GM19351 (cell line): ENCODE measurements at regions not wholly inside any gene's neighbourhood (a gene's known extent, or its start where the extent isn't known, plus 50 kb on each side); places are given as distances from the start of the nearest gene placed in this dataset.
"Not testable (repeated sequence)": the region's sequence is repeated elsewhere in the genome, so short reads cannot be mapped to it uniquely, and the experiment has no call there.

Experiments
- ATAC-seq: cut with Tn5 transposase; IDR thresholded peaks from one replicate; pipeline ENCODE4 v1.9.1; 2021; ENCODE audit warnings: mild to moderate bottlenecking, moderate library complexity; ENCODE audit not compliant: unreplicated experiment

DNA sequence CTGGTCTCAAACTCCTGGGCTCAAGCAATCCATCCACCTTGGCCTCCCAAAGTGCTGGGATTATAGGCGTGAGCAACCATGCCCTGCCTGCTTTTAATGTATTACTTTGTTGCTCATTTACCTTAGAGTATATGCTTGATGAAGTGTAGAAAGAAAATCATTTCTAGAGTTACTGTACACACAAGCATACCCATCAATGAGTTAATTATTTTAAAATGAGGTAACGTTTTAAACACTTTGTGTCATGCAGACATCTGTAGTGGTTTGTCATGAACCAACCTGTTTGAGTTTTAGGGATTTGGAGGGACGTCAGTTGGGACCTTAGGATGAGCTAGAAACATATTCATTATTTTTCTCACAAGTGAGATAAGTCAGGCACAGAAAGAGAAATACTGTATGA lies 332.4 kb upstream of the IGF1R start:
- no peak for ATAC-seq

DNA sequence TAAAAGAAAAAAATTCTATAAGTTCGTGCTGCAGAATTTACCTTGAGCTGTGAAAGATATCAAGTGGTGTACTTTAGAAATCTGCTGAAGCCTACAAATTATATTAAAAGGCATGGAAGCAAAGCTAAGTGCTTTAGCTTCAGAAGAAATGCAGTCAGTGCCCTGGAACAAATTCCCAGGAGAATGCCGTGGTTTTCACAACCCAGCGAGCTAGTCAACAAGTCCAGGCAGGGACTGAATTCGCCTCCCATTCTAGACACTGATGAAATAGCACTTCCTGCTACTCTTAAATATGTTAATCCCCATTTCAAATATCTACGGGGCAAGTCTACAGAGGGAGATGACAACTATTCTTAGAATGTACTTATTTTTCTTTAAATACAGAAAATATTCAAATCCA lies 326.4 kb upstream of the IGF1R start:
- no peak for ATAC-seq

DNA sequence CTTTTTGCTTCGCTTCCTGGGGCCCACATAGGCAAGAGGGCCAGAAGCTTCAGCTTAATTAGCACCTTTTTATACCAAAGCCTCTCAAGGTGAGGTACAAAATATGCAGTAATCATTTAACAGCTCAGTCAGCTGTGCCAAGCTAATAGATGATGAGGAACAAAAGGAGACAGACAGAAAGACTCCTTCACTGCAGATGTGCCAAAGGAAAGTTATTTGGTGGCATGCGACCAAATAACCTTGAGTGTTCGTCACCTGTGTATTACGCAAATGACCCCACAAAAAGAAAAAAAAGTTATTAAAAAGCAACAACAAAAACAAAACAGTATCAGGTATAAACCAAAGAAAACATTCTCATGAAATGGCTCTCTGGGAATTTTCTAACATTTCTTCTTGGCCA lies 325.8 kb upstream of the IGF1R start:
- ATAC-seq = no peak

DNA sequence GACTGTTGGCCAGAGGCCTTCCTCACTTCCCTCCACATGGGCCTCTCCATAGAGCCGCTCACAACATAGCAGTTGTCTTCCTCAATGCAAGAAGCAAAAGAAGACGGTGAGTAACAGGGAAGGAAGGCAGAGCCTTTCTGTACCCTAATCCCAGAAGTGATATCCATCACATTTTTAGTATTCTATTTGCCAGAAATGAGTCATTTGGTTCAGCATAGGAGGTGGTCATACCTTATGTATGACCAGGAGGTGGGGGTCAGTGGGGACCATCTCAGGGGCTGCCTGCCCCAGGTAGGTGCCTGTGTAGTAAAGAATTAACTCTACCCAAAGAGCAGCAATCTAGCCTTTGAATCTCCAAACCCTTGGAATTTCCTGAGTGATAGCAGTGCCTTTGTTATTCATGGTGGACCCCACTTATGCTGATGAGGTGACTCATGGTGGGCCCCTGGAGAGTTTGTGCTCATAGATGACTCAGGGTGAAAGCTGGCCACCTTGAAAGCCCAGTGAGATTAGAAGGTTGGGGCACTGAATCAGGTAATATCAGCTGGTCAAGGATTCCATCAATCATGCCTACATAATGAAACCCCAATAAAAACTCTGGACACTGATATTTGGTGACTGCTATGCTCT lies 323.9 kb upstream of the IGF1R start:
- no peak for ATAC-seq

DNA sequence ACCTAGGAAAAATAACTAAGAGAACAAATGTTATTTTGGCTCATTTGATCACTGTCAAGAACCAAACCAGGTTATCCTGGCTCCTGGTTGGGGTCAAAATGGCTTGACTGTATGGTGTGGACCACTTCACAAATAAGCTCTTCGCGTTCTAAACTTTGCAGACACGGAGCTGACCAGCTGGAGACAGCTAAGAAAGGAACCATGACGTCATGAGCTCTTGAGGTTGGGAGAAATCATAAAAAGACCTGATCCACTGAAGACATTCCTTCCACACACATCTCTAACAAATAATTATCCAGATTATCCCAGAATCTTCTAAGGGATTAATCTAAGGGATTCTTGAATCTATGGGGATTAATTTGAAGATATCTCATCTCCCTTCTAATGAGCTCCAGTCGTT lies 321.5 kb upstream of the IGF1R start:
- no peak for ATAC-seq

DNA sequence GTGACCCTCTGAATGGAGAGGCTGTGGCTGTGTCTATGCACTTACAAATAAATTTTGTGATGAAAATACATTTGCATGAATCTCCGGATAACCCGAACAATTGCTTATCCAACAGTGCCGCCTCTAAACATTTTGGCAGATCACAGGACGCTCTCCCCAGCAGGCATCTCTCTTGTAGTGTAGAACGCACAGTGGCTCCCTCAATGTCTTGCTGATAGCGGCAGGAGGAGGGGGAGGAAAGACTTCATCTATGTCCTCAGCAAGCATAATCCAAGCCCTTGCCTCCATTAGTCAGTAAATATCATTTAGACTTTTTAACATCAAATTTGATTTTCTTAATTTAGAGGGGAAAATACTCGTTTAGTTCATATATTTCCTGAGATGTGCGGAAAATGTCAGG lies 318.1 kb upstream of the IGF1R start:
- no peak for ATAC-seq

DNA sequence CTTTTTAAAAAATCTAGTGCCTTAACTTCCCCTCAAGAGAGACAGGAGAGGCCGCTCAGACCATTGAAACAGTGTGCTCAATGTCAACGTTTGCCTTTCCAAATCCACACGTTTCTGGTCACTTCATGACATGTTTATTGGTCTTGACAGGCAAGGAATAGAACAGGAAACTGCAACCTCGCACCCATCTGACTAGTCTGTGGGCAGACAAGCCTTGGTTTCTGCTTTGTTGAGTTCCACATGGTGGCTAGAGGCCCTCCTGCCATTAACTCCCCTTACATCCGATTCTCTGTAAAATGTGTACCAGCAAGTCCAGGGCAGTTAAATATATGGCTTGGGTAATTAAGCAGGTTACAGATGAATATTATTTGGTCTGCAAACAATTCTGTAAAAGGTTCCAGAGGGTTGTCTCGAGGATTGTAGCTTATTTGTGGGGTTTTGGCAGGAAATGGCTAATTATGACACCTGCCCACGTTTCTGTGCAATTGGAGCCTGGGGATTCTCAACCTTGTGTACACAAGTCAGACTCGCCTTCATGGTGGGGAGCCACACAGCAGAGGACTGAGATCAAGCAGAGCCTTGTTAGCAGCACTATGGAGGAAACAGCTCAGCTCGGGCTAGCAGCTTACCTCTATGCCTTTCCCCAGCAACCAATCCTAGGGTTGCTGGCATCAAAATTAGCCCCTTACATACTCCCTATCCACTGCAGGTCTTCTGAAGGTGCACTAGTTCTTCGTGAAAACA lies 317.5 kb upstream of the IGF1R start:
- ATAC-seq = no peak

DNA sequence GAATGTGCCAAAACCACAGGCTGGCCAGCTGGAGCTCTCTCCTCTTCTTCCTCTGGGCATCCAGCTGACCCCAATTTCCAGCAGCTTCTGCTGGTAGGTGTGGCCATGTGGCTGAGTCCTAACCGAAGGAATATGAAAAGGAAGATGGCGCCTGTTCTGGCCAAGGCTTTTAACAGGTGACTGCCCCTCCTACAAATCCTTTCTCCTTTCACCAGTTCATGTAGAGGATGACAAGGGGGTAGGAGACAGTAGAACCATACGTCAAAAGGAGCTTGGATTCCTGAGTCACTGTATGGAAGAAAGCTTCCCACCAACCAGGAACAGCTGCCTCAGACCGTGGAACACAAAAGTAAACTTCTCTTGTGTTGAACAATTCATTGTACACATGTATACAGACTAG lies 316.7 kb upstream of the IGF1R start:
- no peak for ATAC-seq

DNA sequence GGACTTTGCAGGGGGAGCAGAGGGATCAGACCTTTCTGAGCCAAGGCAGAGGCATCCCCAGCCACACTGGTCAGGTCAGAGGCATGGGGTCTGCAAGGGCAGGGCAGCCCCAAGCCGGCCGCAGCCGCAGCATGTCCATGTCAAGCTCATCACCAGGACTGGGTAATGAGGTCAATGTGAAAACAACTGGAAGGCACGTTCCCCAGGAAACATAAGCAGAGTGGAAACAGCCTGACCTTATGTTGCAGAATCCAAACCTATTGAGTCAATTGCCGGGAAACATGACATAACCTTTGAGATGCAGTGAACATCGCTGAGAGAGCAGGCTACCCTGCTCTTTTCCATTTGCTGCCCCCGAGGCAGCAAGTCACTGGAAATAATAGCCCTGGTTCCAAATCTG lies 315.1 kb upstream of the IGF1R start:
- ATAC-seq = no peak

DNA sequence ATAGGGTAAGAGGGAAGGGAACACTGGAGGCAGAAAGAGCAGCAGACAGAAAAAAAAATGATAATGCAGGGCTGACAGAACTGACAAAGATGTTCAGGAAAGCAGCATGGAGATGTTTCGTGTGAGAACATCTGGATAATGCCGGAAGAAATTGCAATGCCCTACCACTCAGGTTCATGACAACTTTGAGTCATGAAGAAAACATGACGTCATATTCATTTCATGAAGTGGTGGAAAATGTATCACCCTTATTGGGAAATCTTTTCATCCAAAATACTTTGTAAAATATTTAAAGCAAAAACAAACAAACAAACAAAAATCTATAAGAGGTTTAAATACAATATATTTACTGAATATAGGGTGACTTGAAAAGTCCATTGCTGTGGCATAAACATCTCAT lies 305.4 kb upstream of the IGF1R start:
- ATAC-seq = no peak

DNA sequence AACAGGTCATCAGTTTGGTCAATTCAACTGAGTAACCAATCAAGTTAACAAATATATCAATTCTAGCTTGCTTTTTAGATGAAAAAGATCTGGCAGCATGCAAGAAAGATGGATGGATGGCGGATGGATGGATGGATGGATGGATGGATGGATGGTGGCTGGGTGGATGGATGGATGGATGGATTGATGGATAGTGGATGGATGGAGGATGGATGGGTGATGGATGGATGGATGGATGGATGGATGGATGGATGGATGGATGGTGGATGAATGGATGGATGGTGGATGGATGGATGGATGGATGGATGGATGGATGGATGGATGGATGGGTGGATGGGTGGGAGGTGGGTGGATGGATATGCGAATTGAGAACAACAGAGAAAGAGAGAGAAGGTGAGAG lies 303.7 kb upstream of the IGF1R start:
- no peak for ATAC-seq

DNA sequence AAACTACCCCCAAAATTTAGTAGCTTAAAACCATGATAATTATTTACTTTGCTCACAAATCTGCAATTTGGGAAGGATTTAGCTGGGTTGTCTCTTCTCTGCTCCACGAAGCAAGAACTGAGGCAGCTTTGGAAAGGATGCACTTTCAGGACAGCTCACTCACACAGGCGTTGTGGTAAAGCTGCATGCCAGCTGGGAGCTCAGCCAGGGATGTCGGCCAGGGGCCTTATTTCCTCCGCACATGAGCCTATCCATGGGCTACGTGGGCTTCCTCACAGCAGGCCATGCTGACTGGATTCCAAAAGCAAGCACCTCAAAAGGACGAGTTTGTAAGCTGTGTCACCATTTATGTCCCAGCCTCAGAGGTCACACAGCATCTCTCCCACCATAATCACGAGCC lies 301.3 kb upstream of the IGF1R start:
- ATAC-seq = no peak

DNA sequence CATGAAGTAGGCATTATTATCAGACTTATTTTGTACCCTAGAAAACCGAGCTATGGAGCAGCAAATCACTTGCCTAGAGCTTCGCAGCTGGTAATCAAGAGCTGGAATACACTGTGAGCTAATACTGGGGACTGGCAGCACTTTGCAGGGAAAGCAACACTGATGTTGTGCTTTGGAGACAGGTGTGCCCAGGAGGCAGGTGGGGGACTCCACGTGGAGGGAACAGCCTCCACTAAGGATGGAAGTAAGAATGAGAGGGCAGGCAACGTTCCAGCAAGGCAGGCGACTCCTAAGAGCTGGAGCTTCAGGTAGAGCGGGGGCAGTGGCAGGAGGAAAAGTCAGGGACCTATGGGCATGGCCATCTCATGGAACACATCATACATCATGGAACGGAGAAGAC lies 300.5 kb upstream of the IGF1R start:
- ATAC-seq = no peak

DNA sequence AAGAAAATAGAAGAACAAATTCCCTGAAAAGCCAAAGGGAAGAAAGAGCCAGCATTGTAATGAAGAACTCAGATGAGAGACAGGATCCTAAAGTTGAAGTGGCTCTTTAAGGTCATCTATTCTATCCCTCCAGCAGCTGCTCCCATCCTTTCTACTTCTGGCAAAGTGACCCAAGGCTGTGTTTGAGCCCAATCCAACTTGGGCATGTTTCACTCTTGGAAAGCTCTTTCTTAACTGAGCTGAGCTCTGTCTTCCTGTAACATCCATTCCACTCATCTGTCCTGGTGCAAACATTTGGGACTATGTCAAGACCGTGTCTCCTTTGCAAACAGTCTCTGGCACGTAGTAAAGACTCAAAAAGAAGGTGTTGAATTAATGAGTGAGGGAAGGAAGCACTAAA lies 298.1 kb upstream of the IGF1R start:
- no peak for ATAC-seq

DNA sequence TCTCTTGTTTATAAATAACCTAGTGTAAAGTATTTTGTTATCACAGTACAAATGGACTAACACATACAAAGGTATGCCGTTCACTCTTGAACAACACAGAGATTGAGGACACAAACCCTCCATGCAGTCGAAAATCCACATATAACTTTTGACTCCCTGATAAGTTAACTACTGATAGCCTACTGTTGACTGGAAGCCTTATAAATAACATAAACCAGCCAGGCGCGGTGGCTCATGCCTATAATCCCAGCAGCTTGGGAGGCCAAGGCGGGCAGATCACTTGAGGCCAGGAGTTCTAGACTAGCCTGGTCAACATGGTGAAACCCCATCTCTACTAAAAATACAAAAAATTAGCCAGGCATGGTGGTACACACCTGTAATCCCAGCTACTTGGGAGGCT lies 290.1 kb upstream of the IGF1R start:
- ATAC-seq = not testable (repeated sequence)

DNA sequence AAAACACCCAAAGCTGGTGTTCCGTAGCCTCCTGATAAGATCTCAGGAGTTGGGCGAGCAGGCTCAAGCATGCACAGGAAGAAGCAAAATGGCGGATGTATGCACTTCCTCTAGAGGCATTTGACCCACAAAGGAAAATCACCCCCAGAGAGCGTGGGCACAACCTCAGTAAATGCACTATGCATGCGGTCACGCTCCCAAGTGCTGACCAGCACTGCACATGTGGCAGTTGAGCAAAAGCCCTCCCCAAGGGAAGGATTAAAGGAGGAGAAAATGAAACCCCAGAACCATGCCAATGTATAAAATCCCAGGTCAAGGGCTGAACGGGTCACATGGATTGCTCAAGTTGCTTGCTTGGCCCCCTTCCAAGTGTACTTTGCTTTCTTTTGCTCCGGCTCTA lies 289.4 kb upstream of the IGF1R start:
- ATAC-seq = no peak

DNA sequence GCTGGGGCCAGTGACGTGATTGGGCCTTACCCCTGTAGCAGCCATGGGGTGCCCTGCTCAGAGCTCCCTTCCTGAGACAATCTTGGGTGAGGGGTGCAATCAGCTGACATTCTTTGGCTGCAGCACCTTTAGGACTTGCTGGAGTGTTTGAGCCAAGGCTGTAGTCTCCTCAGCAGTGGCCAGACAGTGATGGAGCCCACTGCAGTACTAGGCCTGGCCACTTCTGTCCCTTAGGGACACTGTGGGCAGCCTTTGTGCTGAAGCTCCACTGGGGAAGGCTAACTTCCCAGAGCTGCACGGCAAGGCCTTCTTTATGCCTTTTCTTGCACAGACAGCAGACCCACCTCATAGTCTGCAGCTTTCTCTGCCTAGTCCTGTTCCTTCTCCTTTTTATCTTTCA lies 284.9 kb upstream of the IGF1R start:
- no peak for ATAC-seq

DNA sequence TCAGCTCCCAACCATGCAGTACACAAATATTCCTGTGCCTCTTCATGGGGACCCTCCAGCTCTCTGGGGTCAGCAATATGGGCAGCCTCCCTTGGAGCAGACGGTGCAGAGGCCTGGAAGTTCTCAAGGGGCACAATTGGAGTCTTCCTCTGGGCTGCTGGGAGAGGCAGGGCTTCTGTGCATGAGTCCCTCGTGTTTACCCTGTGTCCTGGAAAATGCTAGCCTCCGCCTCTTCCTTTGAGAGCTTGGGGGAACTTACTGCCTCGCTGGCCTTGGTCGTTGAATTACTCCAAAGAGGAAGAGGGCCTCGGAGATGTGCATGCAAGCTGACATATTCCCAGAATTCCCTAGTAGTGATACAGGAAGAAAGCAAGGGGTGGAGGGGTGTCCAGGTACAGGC lies 284.4 kb upstream of the IGF1R start:
- ATAC-seq = no peak

DNA sequence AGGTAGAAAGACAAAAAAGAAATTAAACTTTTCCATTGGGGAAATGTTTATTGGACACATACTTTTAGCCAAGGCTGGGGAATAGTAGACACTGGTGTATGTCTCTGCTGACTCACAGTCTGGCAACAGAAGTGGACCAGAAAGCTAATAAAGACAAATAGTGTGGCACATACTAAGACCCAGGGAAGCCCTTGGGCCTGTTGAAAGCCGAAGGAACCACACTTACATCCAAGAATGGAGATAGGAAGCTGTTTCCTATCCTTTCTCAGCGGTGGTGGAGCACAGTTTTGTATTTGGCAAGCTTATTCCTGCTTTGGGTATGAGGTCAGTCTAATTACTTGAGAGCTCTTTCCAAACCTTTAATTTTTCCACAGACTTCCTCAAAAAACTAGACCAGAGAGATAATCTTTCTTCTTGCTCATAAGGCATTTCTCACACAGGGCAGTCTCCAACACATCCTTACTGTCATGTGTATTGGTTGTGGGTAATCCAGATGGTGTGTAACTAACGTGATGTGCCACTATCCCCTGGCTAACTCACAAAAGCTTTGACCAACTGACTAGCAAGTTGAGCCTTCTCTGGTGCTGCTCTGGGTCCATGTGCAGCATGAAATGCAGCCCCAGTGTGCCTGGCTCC lies 279.1 kb upstream of the IGF1R start:
- no peak for ATAC-seq

DNA sequence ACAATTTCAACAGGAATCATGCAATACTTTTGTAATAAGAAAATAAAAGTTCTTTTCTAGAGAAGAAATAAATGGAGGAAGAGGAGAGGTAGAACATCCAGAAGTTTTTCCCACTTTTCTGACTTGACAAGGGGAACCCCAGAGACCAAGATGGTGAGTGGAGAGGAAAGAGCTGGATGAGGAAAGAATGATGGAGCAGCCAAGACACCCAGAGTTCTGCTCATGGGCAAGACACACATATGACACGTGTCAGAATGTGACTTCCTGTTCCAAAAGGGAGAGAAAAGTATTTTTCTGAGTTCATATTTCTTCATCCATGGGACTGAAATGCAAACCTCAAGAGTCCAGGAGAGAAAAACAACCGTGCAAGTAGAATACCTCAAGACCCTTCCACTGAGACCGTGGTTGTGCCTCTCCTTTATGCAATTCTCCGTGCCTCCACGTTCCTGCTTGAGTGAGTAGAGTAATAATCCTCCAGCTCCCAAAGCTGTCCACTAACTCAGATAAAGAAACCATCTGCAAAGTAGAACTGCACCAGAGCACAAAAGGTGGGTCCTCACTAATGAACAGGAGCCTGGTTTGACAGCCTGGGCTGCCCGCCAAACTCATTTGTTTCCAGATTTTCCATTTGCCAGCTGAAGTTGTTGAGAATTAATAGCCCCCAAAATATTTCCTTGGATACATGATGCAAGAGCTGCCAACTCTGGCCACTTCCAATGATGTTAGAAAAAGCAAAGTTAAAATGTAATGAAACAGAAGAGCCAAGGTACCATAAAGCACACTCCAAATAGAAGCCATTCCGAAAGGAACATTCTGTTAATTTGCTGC lies 272.6 kb upstream of the IGF1R start:
- no peak for ATAC-seq

DNA sequence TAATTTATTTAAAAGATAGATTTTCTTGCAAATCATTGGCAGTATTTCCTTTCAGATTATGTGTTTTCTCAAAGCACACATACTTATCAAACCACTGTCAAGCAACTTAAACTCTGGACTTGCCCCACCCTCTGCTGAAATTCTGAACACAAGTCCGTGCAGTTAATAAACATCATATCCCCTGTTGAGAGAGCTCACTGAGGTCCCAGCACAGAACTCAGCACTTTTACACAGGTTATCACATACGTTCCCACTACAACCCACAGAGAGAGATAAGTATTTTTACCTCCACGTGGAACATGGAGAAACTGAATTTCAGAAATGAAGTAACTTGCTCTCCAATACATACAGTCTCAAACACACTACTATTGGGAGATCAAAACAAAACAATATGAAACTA lies 267.6 kb upstream of the IGF1R start:
- no peak for ATAC-seq

DNA sequence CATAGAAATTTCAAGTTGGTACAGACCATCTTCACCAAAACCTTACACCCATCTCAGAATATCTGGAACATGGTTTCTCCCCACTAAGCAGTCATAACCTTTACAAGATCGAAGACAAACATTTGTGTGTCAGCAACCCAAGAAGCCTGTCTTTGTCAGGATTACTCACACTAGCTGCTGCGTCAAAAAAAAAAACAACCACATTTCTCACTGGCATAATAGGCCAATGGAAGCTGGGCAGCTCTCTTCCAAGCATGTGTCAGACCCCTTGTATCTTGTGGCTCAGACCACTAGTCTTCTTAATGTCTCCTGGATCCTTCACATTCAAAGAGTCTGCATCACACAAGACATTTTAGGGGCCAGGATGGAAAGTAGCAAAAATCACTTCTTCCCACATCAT lies 266.9 kb upstream of the IGF1R start:
- ATAC-seq = no peak
